MM.1S (cell line): ENCODE measurements at regions not wholly inside any gene's neighbourhood (a gene's known extent, or its start where the extent isn't known, plus 50 kb on each side); places are given as distances from the start of the nearest gene placed in this dataset.

Source experiments
- DNase-seq: peaks from one replicate; pipeline ENCODE4 v3.0.0-alpha.2; 2015
- H2AFZ ChIP-seq: fragments of 300-600 bp; sonication (generic); 2 replicates; pipeline ENCODE4 v1.6.0; 2016; ENCODE audit warnings: antibody characterized with exemption, low read length
- H3F3A ChIP-seq: fragments of 300-600 bp; sonication (generic); 2 replicates; pipeline ENCODE4 v1.6.1; 2016; ENCODE audit warnings: mild to moderate bottlenecking, antibody characterized with exemption, low read length, moderate library complexity, mixed read lengths; ENCODE audit not compliant: insufficient read depth
- H3K27ac ChIP-seq: fragments of 300-600 bp; sonication (generic); 2 replicates; pipeline ENCODE4 v1.5.1; 2016; ENCODE audit warnings: mild to moderate bottlenecking, low read length
- H3K27me3 ChIP-seq: fragments of 300-600 bp; sonication (generic); replicated peaks from 2 replicates; pipeline ENCODE4 v1.6.0; 2016; ENCODE audit warnings: low read length; ENCODE audit not compliant: insufficient read depth
- H3K36me3 ChIP-seq: fragments of 300-600 bp; sonication (generic); replicated peaks from 2 replicates; pipeline ENCODE4 v1.6.1; 2016; ENCODE audit warnings: mild to moderate bottlenecking, low read length, mixed read lengths; ENCODE audit not compliant: insufficient read depth
- H3K4me1 ChIP-seq: fragments of 300-600 bp; sonication (generic); 2 replicates; pipeline ENCODE4 v1.6.1; 2016; ENCODE audit warnings: low read length, mixed read lengths
- H3K4me2 ChIP-seq: fragments of 300-600 bp; sonication (generic); 2 replicates; pipeline ENCODE4 v1.6.0; 2016; ENCODE audit warnings: low read depth, low read length
- H3K4me3 ChIP-seq: fragments of 300-600 bp; sonication (generic); 2 replicates; pipeline ENCODE4 v1.5.1; 2016; ENCODE audit warnings: low read length, mixed read lengths
- H3K79me2 ChIP-seq: fragments of 300-600 bp; sonication (generic); 2 replicates; pipeline ENCODE4 v1.6.1; 2016; ENCODE audit warnings: mixed run types, low read length, mixed read lengths
- H3K9ac ChIP-seq: fragments of 300-600 bp; sonication (generic); 2 replicates; pipeline ENCODE4 v1.6.1; 2016; ENCODE audit warnings: low read length, mixed read lengths
- H3K9me2 ChIP-seq: fragments of 300-600 bp; sonication (generic); replicated peaks from 2 replicates; pipeline ENCODE4 v1.6.1; 2016; ENCODE audit warnings: mild to moderate bottlenecking, low read length, mixed read lengths; ENCODE audit not compliant: insufficient read depth
- H3K9me3 ChIP-seq: fragments of 300-600 bp; sonication (generic); replicated peaks from 2 replicates; pipeline ENCODE4 v1.6.1; 2016; ENCODE audit warnings: mild to moderate bottlenecking, low read length, mixed read lengths; ENCODE audit not compliant: insufficient read depth
- H4K20me1 ChIP-seq: fragments of 300-600 bp; sonication (generic); 2 replicates; pipeline ENCODE4 v1.6.1; 2016; ENCODE audit warnings: mild to moderate bottlenecking, low read length, moderate library complexity, mixed read lengths; ENCODE audit not compliant: insufficient read depth
- CTCF ChIP-seq: fragments of 300-600 bp; sonication (generic); IDR thresholded peaks from 2 replicates; pipeline ENCODE4 v1.5.1; 2016; ENCODE audit warnings: antibody characterized with exemption, low read length, mixed read lengths
- EZH2 ChIP-seq: fragments of 300-600 bp; sonication (generic); optimal IDR thresholded peaks from 2 replicates; pipeline ENCODE3; 2017; ENCODE audit warnings: low read depth, mild to moderate bottlenecking, antibody characterized with exemption, low read length, mixed read lengths
- EZH2phosphoT487 ChIP-seq: fragments of 300-600 bp; sonication (generic); IDR thresholded peaks from 2 replicates; pipeline ENCODE4 v1.6.1; 2018; ENCODE audit warnings: antibody characterized with exemption, low read length

DNA sequence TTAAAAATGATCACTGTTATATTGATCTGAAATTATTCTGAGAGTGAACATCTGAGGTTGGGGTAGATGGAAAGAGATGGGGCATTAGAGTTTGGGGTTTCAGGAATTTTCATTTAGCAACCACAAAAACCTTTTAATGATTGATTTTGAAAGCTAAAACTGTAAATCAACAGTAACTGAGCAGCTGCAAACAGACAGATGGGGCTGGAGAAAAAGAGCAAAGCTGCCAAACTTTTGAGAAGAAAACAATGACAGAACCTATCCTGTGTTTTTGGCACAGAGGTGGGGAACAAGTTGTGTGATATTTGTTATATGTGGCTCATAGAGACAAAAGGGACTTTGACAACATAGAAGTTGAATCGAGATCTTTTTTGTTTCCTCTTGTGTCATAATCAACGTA, 415.8 kb upstream of the DSEL start:
- Histone ChIP-seq H3K9ac (no peak overlapping the region), H3K27me3 (no peaks in the 10 kb centered on the region)
- no peak for DNase-seq

DNA sequence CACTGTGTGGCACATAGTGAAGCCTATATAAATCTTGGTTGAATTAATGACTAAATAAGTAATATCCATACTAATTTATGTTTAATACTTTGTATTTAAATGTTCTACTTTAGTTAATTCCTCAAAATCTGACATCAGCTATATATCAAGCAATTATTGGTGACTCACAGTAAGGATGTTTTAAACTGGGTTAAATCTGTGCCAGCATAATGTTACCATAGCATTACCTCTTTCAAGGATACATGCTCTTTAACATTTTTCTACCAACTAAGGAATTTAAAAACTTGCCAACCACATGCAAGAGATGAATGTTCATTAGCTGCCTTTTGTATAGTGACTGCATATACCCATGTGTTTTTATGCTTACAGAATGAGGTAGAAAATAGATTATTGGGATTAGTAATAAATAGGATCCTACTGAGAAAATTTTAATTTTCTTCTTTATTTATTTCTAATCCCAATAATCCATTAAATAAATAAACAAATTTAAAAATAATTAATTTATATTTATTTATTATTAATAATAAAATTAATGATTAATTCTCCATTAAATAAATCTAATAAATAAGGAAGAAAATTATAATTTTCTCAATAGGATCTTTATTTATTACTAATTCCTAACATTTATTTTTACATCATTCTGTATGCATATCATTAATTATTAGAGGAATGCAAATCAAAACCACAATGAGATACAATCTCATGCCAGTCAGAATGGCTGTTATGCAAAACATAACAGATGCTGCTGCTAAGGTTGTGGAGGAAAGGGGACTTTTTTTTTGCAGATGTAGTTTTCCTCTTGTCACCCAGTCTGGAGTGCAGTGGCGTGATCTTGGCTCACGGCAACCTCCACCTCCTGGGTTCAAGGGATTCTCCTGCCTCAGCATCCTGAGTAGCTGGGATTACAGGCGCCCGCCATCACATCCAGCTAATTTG, 410.7 kb upstream of the DSEL start:
- no peaks in the 10 kb centered on the region for H3F3A ChIP-seq
- H3K27ac ChIP-seq, result no peak overlapping the region

More for the DNA sequence above, 415.8 kb upstream of the DSEL start:
- no peaks in the 10 kb centered on the region for H3F3A ChIP-seq
- no peaks in the 10 kb centered on the region; the same call in 1 of the 2 replicates for H3K9me3 ChIP-seq
- TF ChIP-seq CTCF (no peak), EZH2 (no peak), EZH2phosphoT487 (no peak)
- H3K36me3 ChIP-seq, result no peaks in the 10 kb centered on the region
- no peak overlapping the region for H3K4me2 ChIP-seq
- no peaks in the 10 kb centered on the region; the same call in 1 of the 2 replicates for H3K4me1 ChIP-seq
- no peak overlapping the region for H3K27ac ChIP-seq
- no peaks in the 10 kb centered on the region for H3K9me2 ChIP-seq
- no peaks in the 10 kb centered on the region for H3K79me2 ChIP-seq
- no peak overlapping the region for H3K4me3 ChIP-seq
- no peak overlapping the region for H2AFZ ChIP-seq
- H4K20me1 ChIP-seq, result no peaks in the 10 kb centered on the region

GRCh38 chr18:67924656-67925055, 408.1 kb upstream of the DSEL start:
- H4K20me1 ChIP-seq, result no peaks in the 10 kb centered on the region
- H3K27ac ChIP-seq, result no peak overlapping the region
- H3K4me1 ChIP-seq, result no peaks in the 10 kb centered on the region
- H2AFZ ChIP-seq, result no peak overlapping the region
- H3K4me2 ChIP-seq, result no peak overlapping the region
- TF ChIP-seq EZH2phosphoT487 (no peak), CTCF (no peak), EZH2 (no peak)
- H3K27me3 ChIP-seq, result no peaks in the 10 kb centered on the region
- no peaks in the 10 kb centered on the region for H3K79me2 ChIP-seq
- no peaks in the 10 kb centered on the region for H3K36me3 ChIP-seq
- no peak overlapping the region for H3K4me3 ChIP-seq
- no peaks in the 10 kb centered on the region for H3K9me3 ChIP-seq
- H3K9me2 ChIP-seq, result no peaks in the 10 kb centered on the region
- H3F3A ChIP-seq, result no peaks in the 10 kb centered on the region
- no peak for DNase-seq
- no peak overlapping the region for H3K9ac ChIP-seq

More for the DNA sequence above, 410.7 kb upstream of the DSEL start:
- no peaks in the 10 kb centered on the region for H4K20me1 ChIP-seq
- no peaks in the 10 kb centered on the region for H3K79me2 ChIP-seq
- no peaks in the 10 kb centered on the region for H3K27me3 ChIP-seq
- TF ChIP-seq CTCF (no peak), EZH2phosphoT487 (no peak), EZH2 (no peak)
- no peaks in the 10 kb centered on the region; the same call in 1 of the 2 replicates for H3K9me3 ChIP-seq
- H3K9me2 ChIP-seq, result no peaks in the 10 kb centered on the region
- no peaks in the 10 kb centered on the region for H3K4me1 ChIP-seq
- no peak overlapping the region for H3K4me3 ChIP-seq
- H3K9ac ChIP-seq, result no peak overlapping the region
- H3K36me3 ChIP-seq, result no peaks in the 10 kb centered on the region
- no peak overlapping the region for H3K4me2 ChIP-seq
- no peak overlapping the region for H2AFZ ChIP-seq
- no peak for DNase-seq
